ENCODE measurements at regions not wholly inside any gene's neighbourhood (a gene's known extent, or its start where the extent isn't known, plus 50 kb on each side); places are given as distances from the start of the nearest gene placed in this dataset.

DNA sequence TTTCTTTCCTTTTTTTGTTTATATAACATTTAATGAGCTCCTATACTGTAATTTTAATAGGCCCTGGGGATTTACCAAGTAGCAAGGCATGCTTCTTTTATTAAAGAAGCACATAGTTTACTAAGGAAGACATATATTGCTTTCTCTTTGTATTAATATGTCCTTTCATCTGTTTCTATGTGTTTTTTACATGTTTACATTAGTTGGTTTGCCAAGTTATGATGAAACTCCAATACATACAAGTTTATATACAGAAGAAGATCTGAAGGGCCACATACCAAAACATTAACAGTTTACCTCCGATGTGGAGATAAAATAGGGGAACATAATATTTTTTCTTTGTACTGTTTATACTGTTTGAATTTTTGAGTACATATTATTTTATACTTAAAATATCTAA lies 100.9 kb downstream of the LACC1 start:
- TF ChIP-seq, protein P1, sequence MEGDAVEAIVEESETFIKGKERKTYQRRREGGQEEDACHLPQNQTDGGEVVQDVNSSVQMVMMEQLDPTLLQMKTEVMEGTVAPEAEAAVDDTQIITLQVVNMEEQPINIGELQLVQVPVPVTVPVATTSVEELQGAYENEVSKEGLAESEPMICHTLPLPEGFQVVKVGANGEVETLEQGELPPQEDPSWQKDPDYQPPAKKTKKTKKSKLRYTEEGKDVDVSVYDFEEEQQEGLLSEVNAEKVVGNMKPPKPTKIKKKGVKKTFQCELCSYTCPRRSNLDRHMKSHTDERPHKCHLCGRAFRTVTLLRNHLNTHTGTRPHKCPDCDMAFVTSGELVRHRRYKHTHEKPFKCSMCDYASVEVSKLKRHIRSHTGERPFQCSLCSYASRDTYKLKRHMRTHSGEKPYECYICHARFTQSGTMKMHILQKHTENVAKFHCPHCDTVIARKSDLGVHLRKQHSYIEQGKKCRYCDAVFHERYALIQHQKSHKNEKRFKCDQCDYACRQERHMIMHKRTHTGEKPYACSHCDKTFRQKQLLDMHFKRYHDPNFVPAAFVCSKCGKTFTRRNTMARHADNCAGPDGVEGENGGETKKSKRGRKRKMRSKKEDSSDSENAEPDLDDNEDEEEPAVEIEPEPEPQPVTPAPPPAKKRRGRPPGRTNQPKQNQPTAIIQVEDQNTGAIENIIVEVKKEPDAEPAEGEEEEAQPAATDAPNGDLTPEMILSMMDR (IDR thresholded peaks at IDR 0.05): no peak
- Histone ChIP-seq H3K27me3 (ENCODE audit: control insufficient read depth, insufficient read depth, low read length) (no peaks in the 10 kb centered on the region), H3K27ac (ENCODE audit: low read length) (no peak overlapping the region), H3K4me1 (ENCODE audit: control insufficient read depth, insufficient read depth, low read length) (no peaks in the 10 kb centered on the region), H3K9me3 (ENCODE audit: control insufficient read depth, insufficient read depth, low read length) (no peaks in the 10 kb centered on the region), H3K36me3 (ENCODE audit: control insufficient read depth, insufficient read depth, low read length) (no peaks in the 10 kb centered on the region), H3K4me3 (ENCODE audit: low read length) (no peak overlapping the region)
- no peak for ATAC-seq
- no peak for DNase-seq
- Mint-ChIP-seq H3K9me3 (no peaks in the 10 kb centered on the region), H3K4me3 (no peak overlapping the region), H3K36me3 (no peaks in the 10 kb centered on the region), H3K27ac (no peak overlapping the region), H3K4me1 (no peaks in the 10 kb centered on the region), H3K27me3 (ENCODE audit: low read depth in 2 of 2) (peaks cover 11 to 16% of the 10 kb centered on the region in 2 donors)
- intact Hi-C loops (cut with micrococcal nuclease): no loop called here
- no CpG with 5 or more reads among the region's 1 CpG for WGBS (ENCODE audit: insufficient coverage)

DNA sequence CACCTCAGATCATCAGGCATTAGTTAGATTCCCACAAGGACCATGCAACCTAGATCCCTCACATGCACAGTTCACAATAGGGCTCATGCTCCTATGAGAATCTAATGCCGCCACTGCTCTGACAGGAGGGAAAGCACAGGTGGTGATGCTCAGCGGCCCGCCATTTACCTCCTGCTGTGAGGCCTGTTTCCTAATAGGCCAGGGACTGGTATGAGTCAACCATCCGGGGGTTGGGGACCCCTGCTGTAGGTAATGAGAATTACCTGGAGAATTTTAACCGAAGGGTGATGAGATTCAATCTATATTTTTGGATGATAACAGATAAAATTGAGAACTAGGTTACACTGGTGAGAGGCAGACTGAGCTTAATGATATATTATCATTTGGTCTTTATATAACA lies 101.4 kb downstream of the LACC1 start:
- peaks cover 9 to 13% of the 10 kb centered on the region in 2 donors for H3K27me3 Mint-ChIP-seq (ENCODE audit: low read depth in 2 of 2)
- DNase-seq (no peak), ATAC-seq (no peak)
- H3K4me3 ChIP-seq (ENCODE audit: low read length): no peak overlapping the region
- H3K36me3 Mint-ChIP-seq: no peaks in the 10 kb centered on the region
- no peaks in the 10 kb centered on the region for H3K4me1 ChIP-seq (ENCODE audit: control insufficient read depth, insufficient read depth, low read length)
- H3K4me1 Mint-ChIP-seq: no peaks in the 10 kb centered on the region
- no peak overlapping the region for H3K27ac Mint-ChIP-seq
- H3K27me3 ChIP-seq (ENCODE audit: control insufficient read depth, insufficient read depth, low read length): no peaks in the 10 kb centered on the region
- TF ChIP-seq, protein P1 (IDR thresholded peaks at IDR 0.05): no peak
- H3K9me3 ChIP-seq (ENCODE audit: control insufficient read depth, insufficient read depth, low read length): no peaks in the 10 kb centered on the region
- WGBS (ENCODE audit: insufficient coverage): 97% methylated on average over 5 of the region's 5 CpGs
- H3K36me3 ChIP-seq (ENCODE audit: control insufficient read depth, insufficient read depth, low read length): no peaks in the 10 kb centered on the region
- intact Hi-C loops (cut with micrococcal nuclease): no loop called here
- H3K27ac ChIP-seq (ENCODE audit: low read length): no peak overlapping the region
- no peak overlapping the region for H3K4me3 Mint-ChIP-seq
- H3K9me3 Mint-ChIP-seq: no peaks in the 10 kb centered on the region

DNA sequence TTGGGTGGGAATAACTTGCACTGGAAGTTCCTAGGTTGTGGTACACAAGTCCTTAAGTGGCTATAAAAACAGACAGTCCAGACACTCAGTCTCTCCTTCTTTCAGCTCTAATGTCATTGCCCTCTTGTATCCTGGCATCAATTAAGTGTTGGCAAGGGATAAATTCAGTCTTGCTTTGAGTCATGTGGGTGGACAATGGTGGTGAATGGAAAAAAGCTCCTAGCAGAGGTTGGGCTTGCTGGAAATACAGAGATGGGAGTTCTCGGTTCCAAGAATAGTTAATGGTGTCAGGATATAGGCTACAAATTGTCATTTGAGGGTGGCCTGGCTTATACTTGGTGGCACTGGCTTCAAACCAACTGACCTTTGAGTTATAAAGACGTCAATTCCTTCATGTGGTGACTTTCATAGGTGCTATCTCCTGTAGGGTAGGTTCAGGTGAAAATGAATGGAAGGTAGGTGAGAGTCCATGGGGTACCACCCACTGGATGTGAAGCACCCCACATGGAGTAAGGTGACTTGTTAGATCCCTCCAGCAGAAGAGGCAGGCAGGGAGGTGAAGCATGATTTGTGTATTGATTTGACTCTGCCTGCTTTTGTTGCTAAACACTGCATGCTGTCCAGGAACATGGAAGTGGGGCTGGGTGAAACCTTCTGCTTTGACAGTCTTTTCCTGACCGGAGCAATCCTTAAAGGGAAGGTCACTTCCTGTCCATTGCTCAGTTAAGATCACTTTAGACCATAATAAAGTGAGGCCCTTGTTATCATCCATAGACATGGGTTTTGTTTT lies 102.0 kb downstream of the LACC1 start:
- Histone ChIP-seq H3K27me3 (ENCODE audit: control insufficient read depth, insufficient read depth, low read length) (no peaks in the 10 kb centered on the region), H3K27ac (ENCODE audit: low read length) (no peak overlapping the region), H3K4me3 (ENCODE audit: low read length) (no peak overlapping the region), H3K9me3 (ENCODE audit: control insufficient read depth, insufficient read depth, low read length) (no peaks in the 10 kb centered on the region), H3K4me1 (ENCODE audit: control insufficient read depth, insufficient read depth, low read length) (no peaks in the 10 kb centered on the region), H3K36me3 (ENCODE audit: control insufficient read depth, insufficient read depth, low read length) (no peaks in the 10 kb centered on the region)
- intact Hi-C loops (cut with micrococcal nuclease): no loop called here
- TF ChIP-seq, protein P1 (IDR thresholded peaks at IDR 0.05): no peak
- no peak for ATAC-seq
- peaks cover 6 to 7% of the 10 kb centered on the region in 2 donors for H3K27me3 Mint-ChIP-seq (ENCODE audit: low read depth in 2 of 2)
- no peaks in the 10 kb centered on the region for H3K9me3 Mint-ChIP-seq
- H3K36me3 Mint-ChIP-seq: no peaks in the 10 kb centered on the region
- H3K27ac Mint-ChIP-seq: no peak overlapping the region
- DNase-seq: no peak
- no peak overlapping the region for H3K4me3 Mint-ChIP-seq
- WGBS (ENCODE audit: insufficient coverage): 87% methylated on average over 3 of the region's 3 CpGs
- H3K4me1 Mint-ChIP-seq: no peaks in the 10 kb centered on the region

DNA sequence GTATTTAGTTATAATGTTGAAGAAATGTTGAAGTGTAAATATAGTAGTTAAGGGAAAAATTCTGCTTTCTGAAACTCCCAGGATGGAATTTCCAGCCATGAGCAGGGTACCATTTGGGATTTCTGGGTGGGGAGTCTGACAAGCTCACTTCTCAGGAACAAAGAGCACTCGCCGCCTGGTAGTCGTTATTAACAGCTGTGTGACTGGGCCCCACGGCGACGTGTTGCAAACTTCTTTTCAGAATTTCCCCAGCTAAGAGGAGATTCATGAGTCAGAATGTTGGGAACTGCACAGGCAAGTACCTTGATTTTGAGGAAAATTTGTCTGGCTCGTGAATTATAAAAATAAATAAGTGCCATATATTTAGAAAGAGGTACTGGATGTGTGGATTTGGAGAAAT lies 103.7 kb downstream of the LACC1 start:
- Histone ChIP-seq H3K9me3 (ENCODE audit: control insufficient read depth, insufficient read depth, low read length) (no peaks in the 10 kb centered on the region), H3K36me3 (ENCODE audit: control insufficient read depth, insufficient read depth, low read length) (no peaks in the 10 kb centered on the region), H3K4me3 (ENCODE audit: low read length) (no peak overlapping the region), H3K27ac (ENCODE audit: low read length) (no peak overlapping the region), H3K4me1 (ENCODE audit: control insufficient read depth, insufficient read depth, low read length) (no peaks in the 10 kb centered on the region), H3K27me3 (ENCODE audit: control insufficient read depth, insufficient read depth, low read length) (no peaks in the 10 kb centered on the region)
- no peak overlapping the region for H3K4me3 Mint-ChIP-seq
- H3K4me1 Mint-ChIP-seq: no peaks in the 10 kb centered on the region
- no peak overlapping the region for H3K27ac Mint-ChIP-seq
- WGBS (ENCODE audit: insufficient coverage): 84% methylated on average over 6 of the region's 7 CpGs
- TF ChIP-seq, protein P1 (IDR thresholded peaks at IDR 0.05): no peak
- H3K9me3 Mint-ChIP-seq: no peaks in the 10 kb centered on the region
- intact Hi-C loops (cut with micrococcal nuclease): no loop called here
- no peaks in the 10 kb centered on the region for H3K36me3 Mint-ChIP-seq
- no peak for DNase-seq
- ATAC-seq: no peak
- peaks cover 0 to under 1% of the 10 kb centered on the region in 2 donors for H3K27me3 Mint-ChIP-seq (ENCODE audit: low read depth in 2 of 2)
